GM12878 (cell line): ENCODE measurements at regions not wholly inside any gene's neighbourhood (a gene's known extent, or its start where the extent isn't known, plus 50 kb on each side); places are given as distances from the start of the nearest gene placed in this dataset.

Source experiments
- ATAC-seq: fragments of 200-7000 bp; cut with Tn5 transposase; 3 replicates; pipeline ENCODE4 v1.9.1; 2020; ENCODE audit warnings: mild to moderate bottlenecking, moderate library complexity
- BruUV-seq: library from RNA; stranded (reverse); fragments of 400-500 nt; replicated peaks from 2 replicates; lab custom pipeline; 2021; lab: Mats Ljungman, UMichigan
- CTCF ChIA-PET: fragments of 300-600 bp; sonication (Branson Sonifier 250); formaldehyde crosslinking; extraction: SDS; loops from one replicate; lab custom pipeline; 2021; ENCODE audit warnings: inconsistent platforms; lab: Yijun Ruan, JAX
- POLR2A ChIA-PET: fragments of 350-600 bp; formaldehyde crosslinking; extraction: SDS; loops from one replicate; lab custom pipeline; 2021; ENCODE audit warnings: inconsistent platforms; lab: Charles Lee
- RAD21 ChIA-PET: fragments of 300-600 bp; sonication (Branson Sonifier 250); formaldehyde crosslinking; loops from one replicate; lab custom pipeline; 2023; ENCODE audit warnings: antibody characterized with exemption; ENCODE audit not compliant: unreplicated experiment; lab: Charles Lee
- SMC1A ChIA-PET: fragments of 300-600 bp; sonication (Branson Sonifier 250); formaldehyde crosslinking; loops from one replicate; lab custom pipeline; 2023; ENCODE audit not compliant: unreplicated experiment, uncharacterized antibody; lab: Charles Lee
- DNase-seq: peaks from one replicate; pipeline ENCODE4 v3.0.0-alpha.2; 2011; ENCODE audit warnings: low read depth, low spot score
- FAIRE-seq: peaks from 3 replicates; lab custom pipeline; 2011; peaks lifted over from hg19 to GRCh38; lab: Jason Lieb, UNC
- H2AFZ ChIP-seq: 2 replicates; pipeline ENCODE4 v1.6.0; 2011; ENCODE audit warnings: low read depth, low read length, control low read depth; ENCODE audit not compliant: control insufficient read depth
- H3K27ac ChIP-seq: 2 replicates; pipeline ENCODE4 v1.5.1; 2011; ENCODE audit warnings: control low read depth; ENCODE audit not compliant: control insufficient read depth, insufficient read depth
- H3K27me3 ChIP-seq, 2 experiments: replicated peaks in 1 of 2; 2 replicates each; pipeline versions ENCODE4 v1.6.0 to v1.6.1; 2011; ENCODE audit warnings: low read length in 1 of 2; ENCODE audit not compliant: control insufficient read depth in 2 of 2, insufficient read depth in 2 of 2
- H3K36me3 ChIP-seq, 2 experiments: 2 replicates each; pipeline ENCODE4 v1.5.1; 2011; ENCODE audit warnings: low read length in 1 of 2; ENCODE audit not compliant: control insufficient read depth in 2 of 2, insufficient read depth in 2 of 2
- H3K4me1 ChIP-seq: 2 replicates; pipeline ENCODE4 v1.6.1; 2011; ENCODE audit warnings: mild to moderate bottlenecking, low read length, moderate library complexity, mixed read lengths; ENCODE audit not compliant: control insufficient read depth, insufficient read depth
- H3K4me2 ChIP-seq: 2 replicates; pipeline ENCODE4 v1.6.0; 2011; ENCODE audit warnings: control low read depth; ENCODE audit not compliant: control insufficient read depth, insufficient read depth
- H3K4me3 ChIP-seq: fragments of 200-600 bp; sonication (generic); 2 replicates; pipeline ENCODE4 v1.5.1; 2016
- H3K79me2 ChIP-seq: 2 replicates; pipeline ENCODE4 v1.6.0; 2011; ENCODE audit warnings: low read length; ENCODE audit not compliant: control insufficient read depth, insufficient read depth
- H3K9ac ChIP-seq: 2 replicates; pipeline ENCODE4 v1.8.0; 2011; ENCODE audit warnings: low read length, control low read depth, mixed read lengths; ENCODE audit not compliant: control insufficient read depth, insufficient read depth
- H3K9me3 ChIP-seq: replicated peaks from 3 replicates; pipeline ENCODE4 v1.5.1; 2011; ENCODE audit warnings: mild to moderate bottlenecking, low read length; ENCODE audit not compliant: control insufficient read depth, insufficient read depth
- H4K20me1 ChIP-seq: 2 replicates; pipeline ENCODE4 v1.6.0; 2011; ENCODE audit not compliant: control insufficient read depth, insufficient read depth
- DPF2 ChIP-seq: fragments of 450-650 bp; IDR thresholded peaks from 2 replicates; pipeline ENCODE4 v1.6.1; 2017; ENCODE audit warnings: mild to moderate bottlenecking
- HDAC6 ChIP-seq: fragments of 200-600 bp; sonication (generic); IDR thresholded peaks from one replicate; pipeline ENCODE4 v1.8.0; 2017; ENCODE audit warnings: antibody characterized with exemption; ENCODE audit not compliant: unreplicated experiment
- MEF2A ChIP-seq: IDR thresholded peaks from 2 replicates; pipeline ENCODE4 v1.6.1; 2011; ENCODE audit warnings: low read depth, mild to moderate bottlenecking, low read length, moderate library complexity; ENCODE audit not compliant: insufficient read depth
- NFYA ChIP-seq: IDR thresholded peaks from 2 replicates; pipeline ENCODE4 v1.6.1; 2011; ENCODE audit warnings: low read depth, mild to moderate bottlenecking, low read length, improper control_type of control experiment, borderline replicate concordance
- WRNIP1 ChIP-seq: IDR thresholded peaks from 2 replicates; pipeline ENCODE4 v1.6.1; 2011; ENCODE audit warnings: low read depth, low read length, improper control_type of control experiment, borderline replicate concordance
- ZNF592 ChIP-seq: fragments of 450-650 bp; IDR thresholded peaks from 2 replicates; pipeline ENCODE4 v1.6.1; 2017; ENCODE audit warnings: mild to moderate bottlenecking, moderate library complexity
- ZSCAN29 ChIP-seq: fragments of 450-650 bp; IDR thresholded peaks from 2 replicates; pipeline ENCODE4 v1.6.1; 2017; ENCODE audit warnings: mild to moderate bottlenecking, moderate library complexity
- WGBS: methylation state at CpG from one replicate; pipeline ENCODE4 v1.1.6; 2016; ENCODE audit warnings: low lambda C conversion rate; ENCODE audit not compliant: insufficient replicate concordance, insufficient coverage; ENCODE audit errors: missing lambda C conversion rate; 5-methylcytosine and 5-hydroxymethylcytosine counted together
- in situ Hi-C: fragments of 300-500 bp; cut with MboI; formaldehyde crosslinking; loops from 9 replicates; pipeline ENCODE4 v1.14.3; 2018; ENCODE audit warnings: mixed read lengths
- intact Hi-C: fragments of 100-400 bp; cut with micrococcal nuclease; formaldehyde crosslinking; loops from one replicate; pipeline ENCODE4 v1.14.2; 2022; ENCODE audit not compliant: unreplicated experiment

- FAIRE-seq = no peak
- no peak overlapping the region for H3K27ac ChIP-seq
- H3K4me3 ChIP-seq = no peak overlapping the region
- no TSS peak for BruUV-seq
- in situ Hi-C loops (no loop called here), intact Hi-C loops (no loop called here)
- H2AFZ ChIP-seq = no peak overlapping the region
- H3K36me3 ChIP-seq = no peaks in the 10 kb centered on the region
- no peak for ATAC-seq
- no peaks in the 10 kb centered on the region for H3K79me2 ChIP-seq
- POLR2A ChIA-PET = no interaction called here
- SMC1A ChIA-PET = interaction anchor here (1.0 kb wide), 1 partner anchor 23 kb away, joined by 3 read pairs; no protein-coding TSS in a partner anchor
- no peaks in the 10 kb centered on the region for H4K20me1 ChIP-seq
- H3K4me1 ChIP-seq = no peaks in the 10 kb centered on the region
- no peak for DNase-seq
- no peaks in the 10 kb centered on the region for H3K9me3 ChIP-seq
- RAD21 ChIA-PET = no interaction called here
- TF ChIP-seq NFYA (no peak), ZNF592 (no peak), WRNIP1 (no peak), ZSCAN29 (no peak), MEF2A (no peak), HDAC6 (no peak), DPF2 (no peak)
- TF ChIP-seq, all 136 proteins: peak for 0
- CTCF ChIA-PET = no interaction called here
- WGBS = 38% methylated on average over 1 of the region's 1 CpG
- H3K27me3 ChIP-seq = no peaks in the 10 kb centered on the region
- no peak overlapping the region for H3K9ac ChIP-seq
- H3K4me2 ChIP-seq = no peak overlapping the region
Observed at GRCh38 chr2:221708902-221709301, 136.8 kb upstream of the EPHA4 start.
